IMR-90 (cell line): ENCODE measurements at regions not wholly inside any gene's neighbourhood (a gene's known extent, or its start where the extent isn't known, plus 50 kb on each side); places are given as distances from the start of the nearest gene placed in this dataset.

Experiments used
- CHD1 ChIP-seq: IDR thresholded peaks from 2 replicates; pipeline ENCODE4 v1.6.1; 2012; ENCODE audit warnings: low read depth, low read length, improper control_type of control experiment
- MXI1 ChIP-seq: IDR thresholded peaks from 2 replicates; pipeline ENCODE4 v1.6.1; 2012; ENCODE audit warnings: low read depth, mild to moderate bottlenecking, low read length, moderate library complexity, borderline replicate concordance
- POLR2A ChIP-seq: IDR thresholded peaks from 2 replicates; pipeline ENCODE4 v1.6.1; 2012; ENCODE audit warnings: mild to moderate bottlenecking, low read depth, low read length
- TF ChIP-seq, protein P1 (sequence below): conservative IDR thresholded peaks from 2 replicates; pipeline ENCODE4 v1.5.1; 2012; ENCODE audit warnings: mild to moderate bottlenecking, low read depth, low read length, improper control_type of control experiment

GRCh38 chr3:22106213-22106896, 355.3 kb upstream of the ZNF385D start:
- TF ChIP-seq CHD1 = no peak
- TF ChIP-seq, protein P1, sequence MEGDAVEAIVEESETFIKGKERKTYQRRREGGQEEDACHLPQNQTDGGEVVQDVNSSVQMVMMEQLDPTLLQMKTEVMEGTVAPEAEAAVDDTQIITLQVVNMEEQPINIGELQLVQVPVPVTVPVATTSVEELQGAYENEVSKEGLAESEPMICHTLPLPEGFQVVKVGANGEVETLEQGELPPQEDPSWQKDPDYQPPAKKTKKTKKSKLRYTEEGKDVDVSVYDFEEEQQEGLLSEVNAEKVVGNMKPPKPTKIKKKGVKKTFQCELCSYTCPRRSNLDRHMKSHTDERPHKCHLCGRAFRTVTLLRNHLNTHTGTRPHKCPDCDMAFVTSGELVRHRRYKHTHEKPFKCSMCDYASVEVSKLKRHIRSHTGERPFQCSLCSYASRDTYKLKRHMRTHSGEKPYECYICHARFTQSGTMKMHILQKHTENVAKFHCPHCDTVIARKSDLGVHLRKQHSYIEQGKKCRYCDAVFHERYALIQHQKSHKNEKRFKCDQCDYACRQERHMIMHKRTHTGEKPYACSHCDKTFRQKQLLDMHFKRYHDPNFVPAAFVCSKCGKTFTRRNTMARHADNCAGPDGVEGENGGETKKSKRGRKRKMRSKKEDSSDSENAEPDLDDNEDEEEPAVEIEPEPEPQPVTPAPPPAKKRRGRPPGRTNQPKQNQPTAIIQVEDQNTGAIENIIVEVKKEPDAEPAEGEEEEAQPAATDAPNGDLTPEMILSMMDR = no peak
- TF ChIP-seq POLR2A = no peak
- no peak for TF ChIP-seq MXI1
